ENCODE measurements at regions not wholly inside any gene's neighbourhood (a gene's known extent, or its start where the extent isn't known, plus 50 kb on each side); places are given as distances from the start of the nearest gene placed in this dataset.

GRCh38 chr1:185450917-185451316 is 133.9 kb upstream of the IVNS1ABP start:
- intact Hi-C loops (cut with DNase I), result no loop called here
- no peaks in the 10 kb centered on the region for H3K4me1 ChIP-seq
- no peaks in the 10 kb centered on the region for H3K36me3 ChIP-seq (replicated peaks in 1 of 2; ENCODE audit: insufficient read depth in 1 of 2, low read depth in 2 of 2)
- H3K27me3 ChIP-seq, result no peaks in the 10 kb centered on the region
- H3K27ac ChIP-seq, result no peak overlapping the region
- 76 to 79% methylated on average over 5 of the region's 5 CpGs for WGBS, 2 donors
- DNase-seq (no peak), ATAC-seq (no peak)
- no peaks in the 10 kb centered on the region for H3K9me3 ChIP-seq
- no peak overlapping the region for H3K4me3 ChIP-seq
- no peak for TF ChIP-seq CTCF (IDR thresholded peaks at IDR 0.05)
- TF ChIP-seq POLR2A (IDR thresholded peaks at IDR 0.05), result no peak

- Histone ChIP-seq H3K36me3 (replicated peaks in 1 of 2; ENCODE audit: insufficient read depth in 1 of 2, low read depth in 2 of 2) (no peaks in the 10 kb centered on the region), H3K4me1 (no peaks in the 10 kb centered on the region), H3K9me3 (no peaks in the 10 kb centered on the region), H3K27ac (no peak overlapping the region), H3K4me3 (no peak overlapping the region), H3K27me3 (no peaks in the 10 kb centered on the region)
- TF ChIP-seq POLR2A (IDR thresholded peaks at IDR 0.05) (no peak), CTCF (IDR thresholded peaks at IDR 0.05) (no peak)
- ATAC-seq, result no peak
- DNase-seq, result no peak
- intact Hi-C loops (cut with DNase I), result no loop called here
- WGBS, 2 donors, result 80 to 90% methylated on average over 3 of the region's 3 CpGs
These were observed 133.2 kb upstream of the IVNS1ABP start for GRCh38 chr1:185450060-185450788.

GRCh38 chr1:185449378-185450059 is 132.5 kb upstream of the IVNS1ABP start:
- H3K27ac ChIP-seq, result no peak overlapping the region
- no peak for ATAC-seq

GRCh38 chr1:185448591-185449186 is 131.6 kb upstream of the IVNS1ABP start:
- no peaks in the 10 kb centered on the region for H3K36me3 ChIP-seq (replicated peaks in 1 of 2; ENCODE audit: insufficient read depth in 1 of 2, low read depth in 2 of 2)
- no peak overlapping the region for H3K27ac ChIP-seq
- WGBS, 2 donors, result 28 to 39% methylated on average over 3 of the region's 3 CpGs
- intact Hi-C loops (cut with DNase I), result no loop called here
- H3K4me1 ChIP-seq, result no peaks in the 10 kb centered on the region
- no peak for DNase-seq
- H3K27me3 ChIP-seq, result no peaks in the 10 kb centered on the region
- no peak for ATAC-seq
- no peak overlapping the region for H3K4me3 ChIP-seq
- no peaks in the 10 kb centered on the region for H3K9me3 ChIP-seq
- no peak for TF ChIP-seq POLR2A (IDR thresholded peaks at IDR 0.05)
- TF ChIP-seq CTCF (IDR thresholded peaks at IDR 0.05), result no peak

More at GRCh38 chr1:185449378-185450059, 132.5 kb upstream of the IVNS1ABP start:
- H3K9me3 ChIP-seq, result no peaks in the 10 kb centered on the region
- no peaks in the 10 kb centered on the region for H3K27me3 ChIP-seq
- no peak for DNase-seq
- H3K4me3 ChIP-seq, result no peak overlapping the region
- intact Hi-C loops (cut with DNase I), result no loop called here
- no peaks in the 10 kb centered on the region for H3K4me1 ChIP-seq
- no peak for TF ChIP-seq POLR2A (IDR thresholded peaks at IDR 0.05)
- no peak for TF ChIP-seq CTCF (IDR thresholded peaks at IDR 0.05)
- 97% methylated on average over 3 of the region's 3 CpGs for WGBS, 2 donors
- H3K36me3 ChIP-seq (replicated peaks in 1 of 2; ENCODE audit: insufficient read depth in 1 of 2, low read depth in 2 of 2), result no peaks in the 10 kb centered on the region
